A673 (cell line): ENCODE measurements at regions not wholly inside any gene's neighbourhood (a gene's known extent, or its start where the extent isn't known, plus 50 kb on each side); places are given as distances from the start of the nearest gene placed in this dataset.

ENCODE experiments used
- EZH2 ChIP-seq: fragments of 200-600 bp; sonication (generic); IDR thresholded peaks from 2 replicates; pipeline ENCODE4 v1.6.1; 2017; ENCODE audit warnings: borderline replicate concordance, low read depth, mild to moderate bottlenecking, mixed read lengths, antibody characterized with exemption, low read length; ENCODE audit not compliant: poor library complexity, severe bottlenecking
- TF ChIP-seq, protein P1 (sequence below): fragments of 300-800, 200-600 bp; sonication (generic); conservative IDR thresholded peaks from 2 replicates; pipeline ENCODE4 v1.5.1; 2017; ENCODE audit warnings: low read depth, mild to moderate bottlenecking, antibody characterized with exemption, low read length, moderate library complexity, mixed read lengths

DNA sequence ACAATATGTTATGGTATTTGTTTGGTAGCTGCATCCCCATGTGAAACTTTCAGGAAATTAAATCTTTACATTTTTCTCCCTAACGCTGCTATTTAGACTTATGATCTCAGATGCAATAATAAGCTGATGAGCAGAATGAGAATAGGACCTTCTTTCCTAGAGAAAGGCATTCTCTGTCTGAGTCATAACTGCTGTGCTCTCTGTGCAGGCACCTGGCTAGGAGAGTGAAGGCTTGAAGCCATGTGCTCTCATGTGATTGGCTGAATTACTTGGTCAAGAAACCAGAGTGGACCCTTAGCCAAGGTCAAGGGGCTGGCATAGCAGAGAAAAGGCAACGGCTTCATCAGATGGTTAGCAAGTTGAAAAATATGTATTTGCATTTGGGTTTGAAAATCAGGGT lies 185.0 kb downstream of the ADAMTS15 start:
- no peak for TF ChIP-seq EZH2
- TF ChIP-seq, protein P1, sequence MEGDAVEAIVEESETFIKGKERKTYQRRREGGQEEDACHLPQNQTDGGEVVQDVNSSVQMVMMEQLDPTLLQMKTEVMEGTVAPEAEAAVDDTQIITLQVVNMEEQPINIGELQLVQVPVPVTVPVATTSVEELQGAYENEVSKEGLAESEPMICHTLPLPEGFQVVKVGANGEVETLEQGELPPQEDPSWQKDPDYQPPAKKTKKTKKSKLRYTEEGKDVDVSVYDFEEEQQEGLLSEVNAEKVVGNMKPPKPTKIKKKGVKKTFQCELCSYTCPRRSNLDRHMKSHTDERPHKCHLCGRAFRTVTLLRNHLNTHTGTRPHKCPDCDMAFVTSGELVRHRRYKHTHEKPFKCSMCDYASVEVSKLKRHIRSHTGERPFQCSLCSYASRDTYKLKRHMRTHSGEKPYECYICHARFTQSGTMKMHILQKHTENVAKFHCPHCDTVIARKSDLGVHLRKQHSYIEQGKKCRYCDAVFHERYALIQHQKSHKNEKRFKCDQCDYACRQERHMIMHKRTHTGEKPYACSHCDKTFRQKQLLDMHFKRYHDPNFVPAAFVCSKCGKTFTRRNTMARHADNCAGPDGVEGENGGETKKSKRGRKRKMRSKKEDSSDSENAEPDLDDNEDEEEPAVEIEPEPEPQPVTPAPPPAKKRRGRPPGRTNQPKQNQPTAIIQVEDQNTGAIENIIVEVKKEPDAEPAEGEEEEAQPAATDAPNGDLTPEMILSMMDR = no peak
